NCI-H1105 (cell line): ENCODE measurements at regions not wholly inside any gene's neighbourhood (a gene's known extent, or its start where the extent isn't known, plus 50 kb on each side); places are given as distances from the start of the nearest gene placed in this dataset.
A peak's percentile ranks its signal among the peaks of the same experiment; 100 is the strongest.

Experiments
- DNase-seq: peaks from one replicate; lab custom pipeline; 2025; lab: John Stamatoyannopoulos, UW

- DNase-seq: peak; percentile 36
Observed at GRCh38 chr3:134302674-134303073, 52.0 kb upstream of the RYK start.

- DNase-seq: no peak
Observed at GRCh38 chr3:134300520-134300919, 49.9 kb upstream of the RYK start.
